ENCODE measurements at regions not wholly inside any gene's neighbourhood (a gene's known extent, or its start where the extent isn't known, plus 50 kb on each side); places are given as distances from the start of the nearest gene placed in this dataset.

DNA sequence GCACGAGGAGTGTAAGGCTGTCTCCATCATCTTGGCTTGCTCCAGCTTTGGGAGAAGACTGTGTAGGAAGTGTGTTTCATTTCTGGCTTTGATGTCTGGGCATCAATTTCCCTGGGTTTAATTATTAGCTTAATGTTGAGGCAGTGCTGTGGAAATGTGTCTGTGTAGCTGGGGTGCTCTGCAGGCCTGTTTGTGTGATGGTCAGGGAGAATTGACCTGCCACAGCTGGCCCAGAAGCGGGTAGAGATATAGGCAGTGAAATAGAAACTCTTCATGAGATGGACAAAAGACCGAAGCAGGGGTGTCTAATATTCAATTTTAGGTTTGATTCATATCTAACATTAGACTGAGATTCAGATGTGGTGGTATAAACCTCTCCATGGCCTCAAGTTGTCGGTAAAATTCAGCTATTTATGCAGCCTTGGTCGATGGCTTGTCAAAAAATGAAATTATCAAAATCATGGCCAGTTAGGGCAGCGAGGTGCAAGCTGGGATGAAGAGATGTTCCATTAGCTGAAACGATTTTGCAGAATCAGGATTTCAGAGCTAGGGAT, 95.3 kb upstream of the SNX9 start:
- no peaks in the 10 kb centered on the region for H3K27me3 ChIP-seq (ENCODE audit: control insufficient read depth in 2 of 2, insufficient read depth in 2 of 2, low read length in 2 of 2)
- ATAC-seq, result no peak
- TF ChIP-seq ZNF316 (IDR thresholded peaks at IDR 0.05), result no peak
- no peak for TF ChIP-seq ESRRA (IDR thresholded peaks at IDR 0.05; ENCODE audit: borderline replicate concordance, low read depth)
- TF ChIP-seq PRMT5 (CRISPR knock-in tag; IDR thresholded peaks at IDR 0.05), result no peak
- no peak for TF ChIP-seq SP1 (CRISPR knock-in tag; IDR thresholded peaks at IDR 0.05)
- no peak for TF ChIP-seq HNRNPUL1 (IDR thresholded peaks at IDR 0.05; ENCODE audit: low read length)
- TF ChIP-seq SIX5 (IDR thresholded peaks at IDR 0.05; ENCODE audit: borderline replicate concordance in 1 of 2, insufficient read depth in 1 of 2, low read depth in 1 of 2, low read length in 2 of 2), result no peak
- no peak for TF ChIP-seq CLOCK (CRISPR knock-in tag; IDR thresholded peaks at IDR 0.05; ENCODE audit: borderline replicate concordance)
- BruUV-seq (replicated peaks), result no TSS peak
- H3K9me3 ChIP-seq (replicated peaks; ENCODE audit: control insufficient read depth, insufficient read depth, low read depth, low read length), result 0 out of 2 replicates have a peak, but pooled peaks cover 9% of the 10 kb centered on the region
- peaks cover 0 to under 1% of the 10 kb centered on the region in 2 experiments; a peak in 1 of 5 replicates for H3K4me1 ChIP-seq (replicated peaks in 1 of 2; ENCODE audit: control insufficient read depth in 2 of 2, insufficient read depth in 2 of 2, low read length in 2 of 2)
- intact Hi-C loops (cut with micrococcal nuclease) (no loop called here), in situ Hi-C loops (cut with MboI) (no loop called here)
- WGBS (ENCODE audit: insufficient coverage, low coverage, missing lambda C conversion rate), result 12% methylated on average over 7 of the region's 7 CpGs
- no peak overlapping the region for H3K4me2 ChIP-seq (ENCODE audit: insufficient read depth, low read length)
- no peak for DNase-seq (ENCODE audit: extremely low read depth in 1 of 4, low spot score in 3 of 4)
- no peaks in the 10 kb centered on the region for H4K20me1 ChIP-seq (replicated peaks; ENCODE audit: control insufficient read depth, insufficient read depth, low read length)
- H3K27ac ChIP-seq (ENCODE audit: extremely low read depth, low read depth, low read length), result no peak overlapping the region
- no peak overlapping the region for H3K9ac ChIP-seq (ENCODE audit: insufficient read depth in 1 of 2, low read depth in 2 of 2, low read length in 2 of 2)
- no peaks in the 10 kb centered on the region for H3K9me1 ChIP-seq (ENCODE audit: control insufficient read depth, insufficient read depth, low read length)
- CTCF ChIA-PET (ENCODE audit: low intra/inter-chr PET ratio), result no interaction called here
- POLR2A ChIA-PET, result interaction anchor here (0.6 to 1.3 kb wide), 3 partner anchors 8 to 32 kb away, joined by 3 to 6 read pairs (median 5); no protein-coding TSS in a partner anchor
- H2AFZ ChIP-seq (ENCODE audit: low read depth, low read length), result no peak overlapping the region
- H3K36me3 ChIP-seq (ENCODE audit: control insufficient read depth, insufficient read depth, low read length), result no peaks in the 10 kb centered on the region
- H3K4me3 ChIP-seq, result no peak overlapping the region
- FAIRE-seq, result no peak
- no peaks in the 10 kb centered on the region for H3K79me2 ChIP-seq (ENCODE audit: control insufficient read depth, insufficient read depth, low read length)

All from K562 (cell line).